ENCODE measurements at regions not wholly inside any gene's neighbourhood (a gene's known extent, or its start where the extent isn't known, plus 50 kb on each side); places are given as distances from the start of the nearest gene placed in this dataset.

DNA sequence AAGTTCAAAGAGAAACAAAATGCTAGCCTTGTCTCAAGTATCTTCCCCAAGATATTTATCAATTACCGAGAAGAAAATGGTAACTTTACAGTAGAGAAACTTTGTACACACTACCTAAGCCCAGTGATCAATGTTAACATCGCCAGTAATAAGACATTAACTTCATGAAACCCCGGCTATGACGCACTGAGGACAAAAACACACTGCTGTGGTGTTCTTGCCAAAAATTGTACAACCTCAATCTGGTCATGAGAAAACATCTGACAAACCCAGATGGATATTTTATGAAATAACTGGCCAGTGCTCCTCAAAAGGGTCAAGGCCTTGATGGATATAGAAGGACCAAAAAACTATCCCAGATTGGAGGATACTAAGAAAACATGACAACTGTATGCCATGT lies 85.5 kb upstream of the DTNBP1 start:
- TF ChIP-seq, protein P1, sequence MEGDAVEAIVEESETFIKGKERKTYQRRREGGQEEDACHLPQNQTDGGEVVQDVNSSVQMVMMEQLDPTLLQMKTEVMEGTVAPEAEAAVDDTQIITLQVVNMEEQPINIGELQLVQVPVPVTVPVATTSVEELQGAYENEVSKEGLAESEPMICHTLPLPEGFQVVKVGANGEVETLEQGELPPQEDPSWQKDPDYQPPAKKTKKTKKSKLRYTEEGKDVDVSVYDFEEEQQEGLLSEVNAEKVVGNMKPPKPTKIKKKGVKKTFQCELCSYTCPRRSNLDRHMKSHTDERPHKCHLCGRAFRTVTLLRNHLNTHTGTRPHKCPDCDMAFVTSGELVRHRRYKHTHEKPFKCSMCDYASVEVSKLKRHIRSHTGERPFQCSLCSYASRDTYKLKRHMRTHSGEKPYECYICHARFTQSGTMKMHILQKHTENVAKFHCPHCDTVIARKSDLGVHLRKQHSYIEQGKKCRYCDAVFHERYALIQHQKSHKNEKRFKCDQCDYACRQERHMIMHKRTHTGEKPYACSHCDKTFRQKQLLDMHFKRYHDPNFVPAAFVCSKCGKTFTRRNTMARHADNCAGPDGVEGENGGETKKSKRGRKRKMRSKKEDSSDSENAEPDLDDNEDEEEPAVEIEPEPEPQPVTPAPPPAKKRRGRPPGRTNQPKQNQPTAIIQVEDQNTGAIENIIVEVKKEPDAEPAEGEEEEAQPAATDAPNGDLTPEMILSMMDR (IDR thresholded peaks at IDR 0.05) = no peak
- no peak for TF ChIP-seq POLR2AphosphoS5 (IDR thresholded peaks at IDR 0.05)

All from breast epithelium (tissue), 3 donors.